GM10248 (cell line): ENCODE measurements at regions not wholly inside any gene's neighbourhood (a gene's known extent, or its start where the extent isn't known, plus 50 kb on each side); places are given as distances from the start of the nearest gene placed in this dataset.
"Not testable (repeated sequence)": the region's sequence is repeated elsewhere in the genome, so short reads cannot be mapped to it uniquely, and the experiment has no call there.

ENCODE experiments used
- CTCF ChIA-PET: fragments of 300-600 bp; sonication (Branson Sonifier 250); formaldehyde crosslinking; extraction: SDS; loops from one replicate; lab custom pipeline; 2021; ENCODE audit warnings: antibody characterized with exemption; lab: Yijun Ruan, JAX
- POLR2A ChIA-PET: fragments of 350-650 bp; sonication (Branson Sonifier 250); formaldehyde crosslinking; extraction: SDS; loops from one replicate; lab custom pipeline; 2020; ENCODE audit warnings: antibody characterized with exemption; lab: Yijun Ruan, JAX
- DNase-seq: peaks from one replicate; pipeline ENCODE4 v3.0.0; 2012; ENCODE audit errors: extremely low spot score
- TF ChIP-seq, protein P1 (sequence below): IDR thresholded peaks from 2 replicates; pipeline ENCODE4 v1.5.1; 2012; ENCODE audit warnings: mild to moderate bottlenecking, low read depth; ENCODE audit errors: extremely low read depth, missing control alignments, control extremely low read depth

DNA sequence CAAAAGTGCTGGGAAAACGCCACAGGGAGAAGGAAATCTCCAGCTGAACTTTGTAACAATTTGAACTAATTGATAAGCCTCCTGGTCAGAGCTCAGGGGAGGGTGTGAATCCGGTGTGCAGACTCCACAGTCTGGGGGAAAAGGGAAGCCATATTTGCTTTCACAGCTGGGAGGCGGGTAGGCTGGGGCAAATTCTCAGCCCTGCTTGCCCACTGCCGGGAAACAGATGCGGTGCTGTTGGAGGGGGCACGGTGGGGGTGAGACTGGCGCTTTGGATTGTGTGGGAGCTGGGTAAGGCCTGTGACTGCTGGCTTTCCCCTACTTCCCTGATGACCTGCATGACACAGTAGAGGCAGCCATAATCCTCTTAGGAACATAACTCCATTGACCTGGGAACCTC lies 134.8 kb downstream of the ADCYAP1 start:
- ChIA-PET CTCF (interaction anchor here (1.5 kb wide), 1 partner anchor 14 kb away, joined by 3 read pairs; no protein-coding TSS in a partner anchor), POLR2A (no interaction called here)
- DNase-seq = no peak
- TF ChIP-seq, protein P1, sequence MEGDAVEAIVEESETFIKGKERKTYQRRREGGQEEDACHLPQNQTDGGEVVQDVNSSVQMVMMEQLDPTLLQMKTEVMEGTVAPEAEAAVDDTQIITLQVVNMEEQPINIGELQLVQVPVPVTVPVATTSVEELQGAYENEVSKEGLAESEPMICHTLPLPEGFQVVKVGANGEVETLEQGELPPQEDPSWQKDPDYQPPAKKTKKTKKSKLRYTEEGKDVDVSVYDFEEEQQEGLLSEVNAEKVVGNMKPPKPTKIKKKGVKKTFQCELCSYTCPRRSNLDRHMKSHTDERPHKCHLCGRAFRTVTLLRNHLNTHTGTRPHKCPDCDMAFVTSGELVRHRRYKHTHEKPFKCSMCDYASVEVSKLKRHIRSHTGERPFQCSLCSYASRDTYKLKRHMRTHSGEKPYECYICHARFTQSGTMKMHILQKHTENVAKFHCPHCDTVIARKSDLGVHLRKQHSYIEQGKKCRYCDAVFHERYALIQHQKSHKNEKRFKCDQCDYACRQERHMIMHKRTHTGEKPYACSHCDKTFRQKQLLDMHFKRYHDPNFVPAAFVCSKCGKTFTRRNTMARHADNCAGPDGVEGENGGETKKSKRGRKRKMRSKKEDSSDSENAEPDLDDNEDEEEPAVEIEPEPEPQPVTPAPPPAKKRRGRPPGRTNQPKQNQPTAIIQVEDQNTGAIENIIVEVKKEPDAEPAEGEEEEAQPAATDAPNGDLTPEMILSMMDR = no peak

DNA sequence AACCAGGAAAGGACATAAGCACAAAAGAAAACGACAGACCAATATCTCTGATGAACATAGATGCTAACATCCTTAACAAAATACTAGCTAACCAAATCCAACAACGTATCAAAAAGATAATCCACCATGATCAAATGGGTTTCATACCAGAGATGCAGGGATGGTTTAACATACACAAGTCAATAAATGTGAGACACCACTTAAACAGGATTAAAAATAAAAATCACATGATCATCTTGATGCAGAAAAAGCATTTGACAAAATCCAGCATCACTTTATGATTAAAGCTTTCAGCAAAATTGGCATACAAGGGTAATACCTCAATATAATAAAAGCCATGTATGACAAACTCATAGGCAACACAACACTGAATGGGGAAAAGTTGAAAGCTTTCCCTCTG lies 138.4 kb downstream of the ADCYAP1 start:
- DNase-seq, CTCF ChIA-PET, POLR2A ChIA-PET: not testable (repeated sequence)

DNA sequence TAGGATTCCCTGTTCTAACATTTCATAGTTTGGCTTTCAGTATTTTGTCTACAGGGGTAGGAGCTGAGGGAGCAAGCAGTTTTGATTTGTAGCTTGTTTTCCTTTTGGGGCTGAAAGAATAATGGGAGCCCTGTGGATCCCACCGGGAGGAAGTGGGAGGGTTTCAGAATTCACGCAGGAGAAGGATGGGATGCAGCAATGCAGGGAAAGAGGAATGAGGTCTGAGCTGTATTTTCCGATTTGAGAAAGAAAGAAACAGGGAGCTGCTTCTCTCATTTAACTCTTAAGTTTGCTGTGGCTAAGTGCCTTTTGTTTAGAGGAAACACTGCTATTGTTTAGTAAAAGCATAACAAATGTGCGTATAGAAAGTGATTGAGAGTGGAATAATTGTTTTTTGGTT lies 141.0 kb downstream of the ADCYAP1 start:
- POLR2A ChIA-PET = no interaction called here
- TF ChIP-seq, protein P1 = no peak
- no peak for DNase-seq
- CTCF ChIA-PET = no interaction called here

DNA sequence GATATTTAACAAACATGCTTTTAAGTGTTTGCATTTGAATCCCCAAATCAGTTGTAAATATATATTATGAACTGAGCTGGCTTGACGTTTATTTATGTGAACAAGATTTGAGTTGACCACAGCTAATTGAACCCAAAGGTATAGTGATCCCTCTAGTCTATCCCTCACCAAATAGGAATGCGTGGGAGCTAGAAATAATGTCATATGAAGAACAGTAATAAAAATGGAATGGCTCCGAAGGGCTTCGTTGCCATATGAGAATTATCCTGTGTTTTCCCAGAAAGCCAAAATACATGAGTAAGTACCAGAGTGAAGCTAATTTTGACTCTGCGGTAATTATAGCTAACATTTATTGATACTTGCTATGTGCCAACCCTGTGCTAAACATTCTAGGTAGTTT lies 142.7 kb downstream of the ADCYAP1 start:
- ChIA-PET POLR2A (no interaction called here), CTCF (no interaction called here)
- no peak for DNase-seq
- TF ChIP-seq, protein P1 = no peak

DNA sequence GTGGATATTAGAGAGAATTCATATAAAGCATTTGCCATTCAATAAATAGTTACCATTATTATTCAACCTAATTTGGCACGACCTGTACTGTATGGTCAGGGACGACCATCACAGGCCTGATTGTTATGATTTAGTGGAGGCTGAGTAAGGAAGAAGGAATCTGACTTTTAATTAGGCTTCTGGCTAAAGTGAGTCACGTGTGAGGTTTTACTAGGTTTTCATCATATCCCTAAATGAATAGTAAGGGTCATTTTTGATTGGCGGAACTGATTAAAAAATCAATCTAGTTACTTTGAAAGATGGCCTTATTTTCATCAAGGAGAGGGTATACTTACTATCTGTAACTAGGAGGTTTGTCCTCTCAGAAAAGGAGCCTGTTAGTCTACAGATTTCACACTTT lies 143.4 kb downstream of the ADCYAP1 start:
- TF ChIP-seq, protein P1 = no peak
- no peak for DNase-seq
- ChIA-PET CTCF (no interaction called here), POLR2A (no interaction called here)

DNA sequence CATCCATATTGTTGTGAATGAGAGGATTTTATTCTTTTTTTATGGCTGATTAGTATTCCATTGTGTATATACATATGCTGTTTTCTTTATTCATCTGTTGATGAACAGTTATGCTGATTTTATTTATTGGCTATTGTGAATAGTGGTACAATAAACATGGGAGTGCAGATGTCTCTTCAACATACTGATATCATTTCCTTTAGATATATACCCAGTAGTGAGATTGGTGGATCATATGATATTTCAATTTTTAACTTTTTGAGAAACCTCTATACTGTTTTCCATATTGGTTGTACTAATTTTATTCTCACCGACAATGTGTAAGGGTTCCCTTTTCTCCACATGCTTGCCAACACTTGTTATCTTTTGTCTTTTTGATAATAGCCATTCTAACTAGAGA lies 144.5 kb downstream of the ADCYAP1 start:
- no peak for DNase-seq
- ChIA-PET CTCF (no interaction called here), POLR2A (no interaction called here)
- TF ChIP-seq, protein P1 = no peak

DNA sequence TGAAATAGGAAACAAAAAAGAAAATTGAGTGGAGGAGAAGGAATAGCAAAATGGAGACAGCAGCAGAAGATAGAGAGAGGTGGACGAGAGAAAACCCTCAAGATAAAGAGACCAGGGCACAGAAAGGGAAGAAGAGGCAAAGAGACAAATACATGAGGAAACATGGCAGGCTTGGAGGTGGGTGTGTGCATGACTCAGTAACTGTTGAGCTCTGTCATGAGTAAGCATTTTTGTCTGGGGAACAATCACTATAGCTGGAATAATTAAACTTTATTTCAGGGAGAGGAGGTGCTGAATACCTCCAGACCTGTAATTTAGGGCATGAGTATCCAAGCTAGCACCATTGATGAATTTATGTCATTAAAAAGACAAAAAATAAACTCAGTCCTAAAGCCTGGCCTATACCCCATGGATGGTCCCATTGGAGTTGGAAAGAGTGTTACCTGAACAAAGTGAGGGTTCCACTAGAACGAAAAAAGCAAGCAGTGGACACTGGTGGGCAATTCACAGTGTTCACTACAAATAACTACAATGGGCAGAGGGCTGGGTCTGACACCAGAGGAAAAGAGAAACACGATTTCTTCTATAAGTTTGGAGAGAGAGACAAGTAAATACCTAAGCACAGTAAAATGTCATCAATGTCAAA lies 145.5 kb downstream of the ADCYAP1 start:
- ChIA-PET POLR2A (no interaction called here), CTCF (no interaction called here)
- TF ChIP-seq, protein P1 = no peak
- DNase-seq = no peak
